WERI-Rb-1 (cell line): ENCODE measurements at regions not wholly inside any gene's neighbourhood (a gene's known extent, or its start where the extent isn't known, plus 50 kb on each side); places are given as distances from the start of the nearest gene placed in this dataset.
"Not testable (repeated sequence)": the region's sequence is repeated elsewhere in the genome, so short reads cannot be mapped to it uniquely, and the experiment has no call there.

Experiments used
- DNase-seq: peaks from one replicate; pipeline ENCODE4 v3.0.0-alpha.2; 2020
- H3K27ac ChIP-seq: fragments of 250-450 bp; sonication (Bioruptor Pico); 2 replicates; pipeline ENCODE4 v1.5.1; 2020; ENCODE audit warnings: mild to moderate bottlenecking, moderate library complexity
- H3K27me3 ChIP-seq: fragments of 250-450 bp; sonication (Bioruptor Pico); 2 replicates; pipeline ENCODE4 v1.5.1; 2021; ENCODE audit warnings: mild to moderate bottlenecking, low read depth, moderate library complexity; ENCODE audit not compliant: insufficient read depth, severe bottlenecking
- H3K36me3 ChIP-seq: fragments of 250-450 bp; sonication (Bioruptor Pico); 2 replicates; pipeline ENCODE4 v1.5.1; 2020; ENCODE audit warnings: mild to moderate bottlenecking, moderate library complexity
- H3K4me3 ChIP-seq: 2 replicates; pipeline ENCODE4 v1.5.1; 2011; ENCODE audit warnings: low read depth, mild to moderate bottlenecking, control low read depth, low read length
- H3K9me3 ChIP-seq: fragments of 250-450 bp; sonication (Bioruptor Pico); 2 replicates; pipeline ENCODE4 v1.5.1; 2021; ENCODE audit warnings: mild to moderate bottlenecking, moderate library complexity; ENCODE audit not compliant: severe bottlenecking
- CTCF ChIP-seq: IDR thresholded peaks from 2 replicates; pipeline ENCODE4 v1.5.1; 2011; ENCODE audit warnings: low read depth, mild to moderate bottlenecking, control low read depth, inconsistent platforms, low read length

GRCh38 chr2:210998334-210998733 is 441.9 kb downstream of the CPS1 start:
- TF ChIP-seq CTCF: no peak
- Histone ChIP-seq H3K9me3 (no peaks in the 10 kb centered on the region), H3K36me3 (no peaks in the 10 kb centered on the region), H3K27ac (no peak overlapping the region), H3K4me3 (no peak overlapping the region), H3K27me3 (no peaks in the 10 kb centered on the region)
- DNase-seq: no peak

- no peaks in the 10 kb centered on the region for H3K36me3 ChIP-seq
- TF ChIP-seq CTCF: no peak
- no peak for DNase-seq
- H3K27me3 ChIP-seq: no peaks in the 10 kb centered on the region
- H3K27ac ChIP-seq: no peak overlapping the region
- H3K9me3 ChIP-seq: no peaks in the 10 kb centered on the region
- H3K4me3 ChIP-seq: no peak overlapping the region
These were observed 458.0 kb downstream of the CPS1 start for GRCh38 chr2:211014376-211014775.

GRCh38 chr2:211014906-211015305 is 458.5 kb downstream of the CPS1 start:
- no peaks in the 10 kb centered on the region for H3K27me3 ChIP-seq
- H3K9me3 ChIP-seq: no peaks in the 10 kb centered on the region
- no peak overlapping the region for H3K4me3 ChIP-seq
- H3K27ac ChIP-seq: no peak overlapping the region
- DNase-seq: no peak
- H3K36me3 ChIP-seq: no peaks in the 10 kb centered on the region
- no peak for TF ChIP-seq CTCF

- DNase-seq, H3K27ac ChIP-seq, H3K36me3 ChIP-seq, H3K9me3 ChIP-seq, H3K27me3 ChIP-seq, H3K4me3 ChIP-seq: not testable (repeated sequence)
These were observed 468.7 kb downstream of the CPS1 start for GRCh38 chr2:211025089-211025488.

GRCh38 chr2:211026109-211026508 is 469.7 kb downstream of the CPS1 start:
- no peaks in the 10 kb centered on the region for H3K27me3 ChIP-seq
- H3K36me3 ChIP-seq: no peaks in the 10 kb centered on the region
- H3K4me3 ChIP-seq: no peak overlapping the region
- no peak overlapping the region for H3K27ac ChIP-seq
- TF ChIP-seq CTCF: no peak
- peaks cover 4% of the 10 kb centered on the region for H3K9me3 ChIP-seq
- no peak for DNase-seq

GRCh38 chr2:211027976-211028375 is 471.6 kb downstream of the CPS1 start:
- Histone ChIP-seq H3K9me3 (no peaks in the 10 kb centered on the region), H3K27me3 (no peaks in the 10 kb centered on the region), H3K4me3 (no peak overlapping the region), H3K27ac (no peak overlapping the region), H3K36me3 (no peaks in the 10 kb centered on the region)
- DNase-seq: no peak
- TF ChIP-seq CTCF: no peak
